Heart right ventricle (tissue), 16 donors: ENCODE measurements at regions not wholly inside any gene's neighbourhood (a gene's known extent, or its start where the extent isn't known, plus 50 kb on each side); places are given as distances from the start of the nearest gene placed in this dataset.

Source experiments
- ATAC-seq, 8 donors: fragments of 200-7000 bp; cut with Tn5 transposase; one replicate each; pipeline ENCODE4 v1.9.1; 2020; ENCODE audit warnings: mild to moderate bottlenecking in 8 of 8, moderate library complexity in 8 of 8, moderate number of reproducible peaks in 1 of 8
- DNase-seq, 2 donors: peaks; one replicate each; pipeline ENCODE4 v3.0.0-alpha.2; 2020
- H3K27ac ChIP-seq, 10 donors: fragments of 200-600 bp; sonication (generic) in 2 of 10; one replicate each; pipeline versions ENCODE4 v1.5.0 to v1.8.0; 2020 to 2022; ENCODE audit warnings: mild to moderate bottlenecking in 3 of 10
- H3K27me3 ChIP-seq, 7 donors: fragments of 200-600 bp; one replicate each; pipeline ENCODE4 v1.8.0; 2021 to 2022; ENCODE audit warnings: mild to moderate bottlenecking in 2 of 7
- H3K36me3 ChIP-seq, 9 donors: fragments of 200-600 bp; sonication (generic) in 1 of 9; one replicate each; pipeline versions ENCODE4 v1.5.0 to v1.8.0; 2020 to 2022; ENCODE audit warnings: mild to moderate bottlenecking in 2 of 9
- H3K4me1 ChIP-seq, 9 donors: fragments of 200-600 bp; sonication (generic) in 1 of 9; one replicate each; pipeline versions ENCODE4 v1.5.0 to v1.8.0; 2020 to 2022; ENCODE audit warnings: mild to moderate bottlenecking in 4 of 9
- H3K4me3 ChIP-seq, 10 donors: fragments of 200-600 bp; sonication (generic) in 2 of 10; one replicate each; pipeline versions ENCODE4 v1.5.0 to v1.8.0; 2020 to 2022; ENCODE audit warnings: mild to moderate bottlenecking in 7 of 10, moderate library complexity in 2 of 10
- H3K9me3 ChIP-seq, 11 donors: fragments of 200-600 bp in 10 of 11; sonication (generic) in 2 of 11; one replicate each; pipeline versions ENCODE4 v1.5.0 to v1.8.0; 2013 to 2022; ENCODE audit warnings: mild to moderate bottlenecking in 2 of 11, control low read depth in 1 of 11, moderate library complexity in 1 of 11
- WGBS, 2 donors: extraction: QIAGEN DNeasy Blood & Tissue Kit; methylation state at CpG; one replicate each; pipeline ENCODE4 v1.1.7; 2013; ENCODE audit warnings: inconsistent platforms in 1 of 2; 5-methylcytosine and 5-hydroxymethylcytosine counted together
- intact Hi-C, 10 donors: fragments of 100-400 bp; cut with DNase I; formaldehyde crosslinking; loops; one replicate each; pipeline versions ENCODE4 v1.11.1 to v1.14.2; 2022
- TF ChIP-seq, protein P1 (sequence below), 9 donors: fragments of 200-600 bp; sonication (generic) in 2 of 9; IDR thresholded peaks; one replicate each; pipeline versions ENCODE4 v1.5.0 to v1.8.0; 2021 to 2022; ENCODE audit warnings: antibody characterized with exemption in 9 of 9, mild to moderate bottlenecking in 5 of 9, moderate library complexity in 1 of 9
- donor health status: Arrhythmogenic right ventricular cardiomyopathy.
- donor health status: ischemic (EF 13 %, LVEDD 7.1; RV severe dilation, severe dysfunction).
- donor health status: healthy with polysubstance abuse.
- donor health status: DM: no; HTN: yes; CAD: no.
- donor health status: DM: no; HTN: no; CAD: no.
- donor health status: ischemic (EF 25% LVEDD 6.9; RV normal size, moderate dysfunction).
- donor health status: ischemic (EF 25% LVEDD 5.7; RV mildly dilated, moderate dysfunction).
- donor health status: healthy.
- donor health status: DM: yes; HTN: yes; CAD: no.
- donor health status: Ischemic cardiomyopathy.
- donor health status: ischemic (EF 35%, LVEDD 5.7; RV mildly dilated, moderate dysfunction).
- donor health status: nonischemic (EF 11% LVEDD 7.7; RV severe dilation, severe dysfunction).
- donor health status: DM: yes; HTN: yes; CAD: no.
- donor health status: PGD.
- donor health status: ischemic (EF 29% LVEDD 5.4; RV normal size, mild dysfunction).
- donor health status: nonischemic (EF 23%, LVEDD 6.1; RV moderate dilation, normal function).

- DNase-seq (no peak), ATAC-seq (no peak)
- TF ChIP-seq, protein P1, sequence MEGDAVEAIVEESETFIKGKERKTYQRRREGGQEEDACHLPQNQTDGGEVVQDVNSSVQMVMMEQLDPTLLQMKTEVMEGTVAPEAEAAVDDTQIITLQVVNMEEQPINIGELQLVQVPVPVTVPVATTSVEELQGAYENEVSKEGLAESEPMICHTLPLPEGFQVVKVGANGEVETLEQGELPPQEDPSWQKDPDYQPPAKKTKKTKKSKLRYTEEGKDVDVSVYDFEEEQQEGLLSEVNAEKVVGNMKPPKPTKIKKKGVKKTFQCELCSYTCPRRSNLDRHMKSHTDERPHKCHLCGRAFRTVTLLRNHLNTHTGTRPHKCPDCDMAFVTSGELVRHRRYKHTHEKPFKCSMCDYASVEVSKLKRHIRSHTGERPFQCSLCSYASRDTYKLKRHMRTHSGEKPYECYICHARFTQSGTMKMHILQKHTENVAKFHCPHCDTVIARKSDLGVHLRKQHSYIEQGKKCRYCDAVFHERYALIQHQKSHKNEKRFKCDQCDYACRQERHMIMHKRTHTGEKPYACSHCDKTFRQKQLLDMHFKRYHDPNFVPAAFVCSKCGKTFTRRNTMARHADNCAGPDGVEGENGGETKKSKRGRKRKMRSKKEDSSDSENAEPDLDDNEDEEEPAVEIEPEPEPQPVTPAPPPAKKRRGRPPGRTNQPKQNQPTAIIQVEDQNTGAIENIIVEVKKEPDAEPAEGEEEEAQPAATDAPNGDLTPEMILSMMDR (IDR thresholded peaks at IDR 0.05): no peak
- Histone ChIP-seq H3K27me3 (no peaks in the 10 kb centered on the region), H3K36me3 (no peaks in the 10 kb centered on the region), H3K9me3 (no peaks in the 10 kb centered on the region), H3K4me1 (no peaks in the 10 kb centered on the region), H3K27ac (no peak overlapping the region), H3K4me3 (no peak overlapping the region)
- 88 to 91% methylated on average over 1 of the region's 1 CpG for WGBS, 2 donors
- intact Hi-C loops: no loop called here
Measured at GRCh38 chr1:55527831-55528230, 312.7 kb upstream of the USP24 start.

GRCh38 chr1:55526716-55527115 is 311.6 kb upstream of the USP24 start:
- intact Hi-C loops: no loop called here
- DNase-seq: no peak
- H3K27ac ChIP-seq: no peak overlapping the region
- no peaks in the 10 kb centered on the region for H3K9me3 ChIP-seq
- no peaks in the 10 kb centered on the region for H3K36me3 ChIP-seq
- H3K27me3 ChIP-seq: no peaks in the 10 kb centered on the region
- TF ChIP-seq, protein P1 (IDR thresholded peaks at IDR 0.05): no peak
- 62 to 71% methylated on average over 3 of the region's 3 CpGs for WGBS, 2 donors
- no peaks in the 10 kb centered on the region for H3K4me1 ChIP-seq
- no peak overlapping the region for H3K4me3 ChIP-seq
- ATAC-seq: no peak

DNA sequence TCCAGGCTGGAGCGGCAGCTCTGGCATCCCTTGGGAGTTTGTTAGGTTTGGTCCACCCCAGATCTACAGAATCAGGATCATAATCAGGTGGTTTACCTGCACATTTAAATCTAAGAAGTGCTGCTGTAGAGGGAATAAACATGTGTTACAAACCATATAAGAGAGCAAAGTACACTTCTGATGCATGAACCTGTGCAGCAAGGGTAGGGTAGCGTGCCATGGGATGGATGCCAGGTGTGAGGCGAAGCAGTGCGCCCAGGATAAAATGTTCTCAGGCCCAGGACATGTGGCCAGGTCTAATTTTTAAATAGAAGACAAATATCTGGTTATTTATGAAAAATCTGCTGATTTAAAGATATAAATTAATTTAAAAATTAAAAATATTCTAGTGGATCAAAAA is 308.8 kb upstream of the USP24 start:
- ATAC-seq (no peak), DNase-seq (no peak)
- TF ChIP-seq, protein P1 (IDR thresholded peaks at IDR 0.05): no peak
- Histone ChIP-seq H3K4me3 (no peak overlapping the region), H3K4me1 (no peaks in the 10 kb centered on the region), H3K27me3 (no peaks in the 10 kb centered on the region), H3K27ac (no peak overlapping the region), H3K36me3 (no peaks in the 10 kb centered on the region), H3K9me3 (no peaks in the 10 kb centered on the region)
- WGBS, 2 donors: 95 to 100% methylated on average over 4 of the region's 4 CpGs
- intact Hi-C loops: no loop called here

DNA sequence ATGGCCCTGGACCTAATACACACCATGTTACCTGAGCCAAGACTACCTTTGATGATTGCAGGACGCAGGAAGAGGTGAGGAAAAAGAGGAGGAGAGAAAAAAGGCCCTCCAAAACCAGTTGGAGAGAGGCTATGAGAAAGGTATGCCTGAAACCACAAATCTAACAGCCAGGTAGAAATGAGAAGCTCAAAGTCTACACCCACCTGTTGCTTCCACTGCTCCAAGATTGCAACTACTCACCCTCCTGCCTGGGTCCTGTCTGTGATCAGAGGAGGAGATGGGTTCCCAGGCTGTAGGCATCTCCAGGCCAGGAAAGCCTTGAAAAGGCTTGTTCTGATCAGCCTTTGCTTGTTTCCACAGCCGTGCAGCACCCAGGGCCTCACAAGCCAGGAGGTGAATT is 307.8 kb upstream of the USP24 start:
- TF ChIP-seq, protein P1 (IDR thresholded peaks at IDR 0.05): no peak
- intact Hi-C loops: no loop called here
- no peaks in the 10 kb centered on the region for H3K4me1 ChIP-seq
- H3K9me3 ChIP-seq: no peaks in the 10 kb centered on the region
- WGBS, 2 donors: 71 to 96% methylated on average over 2 of the region's 2 CpGs
- H3K4me3 ChIP-seq: no peak overlapping the region
- no peak overlapping the region for H3K27ac ChIP-seq
- H3K36me3 ChIP-seq: no peaks in the 10 kb centered on the region
- no peak for ATAC-seq
- H3K27me3 ChIP-seq: no peaks in the 10 kb centered on the region
- DNase-seq: no peak
